IPS-18a (cell line): ENCODE measurements at regions not wholly inside any gene's neighbourhood (a gene's known extent, or its start where the extent isn't known, plus 50 kb on each side); places are given as distances from the start of the nearest gene placed in this dataset.

Source experiments
- H3K27ac ChIP-seq: one replicate; pipeline ENCODE4 v1.5.1; 2013; ENCODE audit warnings: low read length
- H3K27me3 ChIP-seq: one replicate; pipeline ENCODE4 v1.6.1; 2013; ENCODE audit warnings: mild to moderate bottlenecking, low read length; ENCODE audit not compliant: control insufficient read depth, insufficient read depth
- H3K36me3 ChIP-seq: one replicate; pipeline ENCODE4 v1.6.1; 2013; ENCODE audit warnings: low read depth, low read length; ENCODE audit not compliant: control insufficient read depth
- H3K4me1 ChIP-seq: one replicate; pipeline ENCODE4 v1.6.1; 2013; ENCODE audit warnings: low read depth, low read length; ENCODE audit not compliant: control insufficient read depth
- H3K4me3 ChIP-seq: one replicate; pipeline ENCODE4 v1.5.1; 2013; ENCODE audit warnings: low read length
- H3K9ac ChIP-seq: one replicate; pipeline ENCODE4 v1.6.1; 2013; ENCODE audit warnings: mild to moderate bottlenecking, low read length, moderate library complexity
- H3K9me3 ChIP-seq: one replicate; pipeline ENCODE4 v1.6.1; 2013; ENCODE audit warnings: low read depth, low read length; ENCODE audit not compliant: control insufficient read depth

- Histone ChIP-seq H3K4me3 (no peak overlapping the region), H3K36me3 (no peaks in the 10 kb centered on the region), H3K9me3 (no peaks in the 10 kb centered on the region), H3K4me1 (no peaks in the 10 kb centered on the region), H3K9ac (no peak overlapping the region), H3K27me3 (no peaks in the 10 kb centered on the region), H3K27ac (no peak overlapping the region)
These were observed 253.6 kb upstream of the CFAP20DC start for GRCh38 chr3:59303452-59303851.

GRCh38 chr3:59302442-59302841 lies 252.6 kb upstream of the CFAP20DC start:
- no peaks in the 10 kb centered on the region for H3K36me3 ChIP-seq
- no peaks in the 10 kb centered on the region for H3K4me1 ChIP-seq
- no peak overlapping the region for H3K4me3 ChIP-seq
- no peaks in the 10 kb centered on the region for H3K9me3 ChIP-seq
- H3K27ac ChIP-seq, result no peak overlapping the region
- no peaks in the 10 kb centered on the region for H3K27me3 ChIP-seq
- H3K9ac ChIP-seq, result no peak overlapping the region

- Histone ChIP-seq H3K4me3 (no peak overlapping the region), H3K36me3 (no peaks in the 10 kb centered on the region), H3K9me3 (no peaks in the 10 kb centered on the region), H3K27ac (no peak overlapping the region), H3K4me1 (no peaks in the 10 kb centered on the region), H3K9ac (no peak overlapping the region), H3K27me3 (no peaks in the 10 kb centered on the region)
These were observed 250.9 kb upstream of the CFAP20DC start for GRCh38 chr3:59300733-59301132.

- no peaks in the 10 kb centered on the region for H3K36me3 ChIP-seq
- no peaks in the 10 kb centered on the region for H3K9me3 ChIP-seq
These were observed 249.7 kb upstream of the CFAP20DC start for GRCh38 chr3:59299561-59299960.

GRCh38 chr3:59290358-59290757 lies 240.5 kb upstream of the CFAP20DC start:
- Histone ChIP-seq H3K36me3 (no peaks in the 10 kb centered on the region), H3K4me1 (no peaks in the 10 kb centered on the region), H3K27me3 (no peaks in the 10 kb centered on the region), H3K27ac (no peak overlapping the region), H3K4me3 (no peak overlapping the region), H3K9me3 (peaks cover 11% of the 10 kb centered on the region), H3K9ac (no peak overlapping the region)

More at GRCh38 chr3:59299561-59299960, 249.7 kb upstream of the CFAP20DC start:
- Histone ChIP-seq H3K4me3 (no peak overlapping the region), H3K9ac (no peak overlapping the region), H3K4me1 (no peaks in the 10 kb centered on the region), H3K27ac (no peak overlapping the region), H3K27me3 (no peaks in the 10 kb centered on the region)

GRCh38 chr3:59289831-59290230 lies 240.0 kb upstream of the CFAP20DC start:
- no peaks in the 10 kb centered on the region for H3K4me1 ChIP-seq
- no peak overlapping the region for H3K9ac ChIP-seq
- H3K4me3 ChIP-seq, result no peak overlapping the region
- no peaks in the 10 kb centered on the region for H3K27me3 ChIP-seq
- H3K27ac ChIP-seq, result no peak overlapping the region
- no peaks in the 10 kb centered on the region for H3K36me3 ChIP-seq
- peaks cover 11% of the 10 kb centered on the region for H3K9me3 ChIP-seq

- Histone ChIP-seq H3K27ac (no peak overlapping the region), H3K36me3 (no peaks in the 10 kb centered on the region), H3K9me3 (peaks cover 10% of the 10 kb centered on the region), H3K27me3 (no peaks in the 10 kb centered on the region), H3K4me1 (no peaks in the 10 kb centered on the region), H3K4me3 (no peak overlapping the region), H3K9ac (no peak overlapping the region)
These were observed 239.1 kb upstream of the CFAP20DC start for GRCh38 chr3:59288951-59289350.

- Histone ChIP-seq H3K27me3 (no peaks in the 10 kb centered on the region), H3K4me3 (no peak overlapping the region), H3K9me3 (no peaks in the 10 kb centered on the region), H3K27ac (no peak overlapping the region), H3K4me1 (no peaks in the 10 kb centered on the region), H3K36me3 (no peaks in the 10 kb centered on the region), H3K9ac (no peak overlapping the region)
These were observed 237.1 kb upstream of the CFAP20DC start for GRCh38 chr3:59286791-59287531.

- H3K4me3 ChIP-seq, result no peak overlapping the region
- H3K36me3 ChIP-seq, result no peaks in the 10 kb centered on the region
- no peak overlapping the region for H3K9ac ChIP-seq
- no peaks in the 10 kb centered on the region for H3K27me3 ChIP-seq
- no peaks in the 10 kb centered on the region for H3K4me1 ChIP-seq
- H3K27ac ChIP-seq, result no peak overlapping the region
- no peaks in the 10 kb centered on the region for H3K9me3 ChIP-seq
These were observed 235.7 kb upstream of the CFAP20DC start for GRCh38 chr3:59285560-59285959.

- no peaks in the 10 kb centered on the region for H3K4me1 ChIP-seq
- H3K36me3 ChIP-seq, result no peaks in the 10 kb centered on the region
- H3K9me3 ChIP-seq, result no peaks in the 10 kb centered on the region
- H3K9ac ChIP-seq, result no peak overlapping the region
- H3K27ac ChIP-seq, result no peak overlapping the region
- H3K27me3 ChIP-seq, result no peaks in the 10 kb centered on the region
- no peak overlapping the region for H3K4me3 ChIP-seq
These were observed 235.1 kb upstream of the CFAP20DC start for GRCh38 chr3:59284926-59285325.

GRCh38 chr3:59280113-59280512 lies 230.3 kb upstream of the CFAP20DC start:
- Histone ChIP-seq H3K4me1 (no peaks in the 10 kb centered on the region), H3K36me3 (no peaks in the 10 kb centered on the region), H3K9me3 (no peaks in the 10 kb centered on the region), H3K27me3 (no peaks in the 10 kb centered on the region), H3K4me3 (no peak overlapping the region), H3K27ac (no peak overlapping the region), H3K9ac (no peak overlapping the region)

GRCh38 chr3:59277816-59278215 lies 228.0 kb upstream of the CFAP20DC start:
- Histone ChIP-seq H3K27ac (no peak overlapping the region), H3K4me3 (no peak overlapping the region), H3K4me1 (no peaks in the 10 kb centered on the region), H3K36me3 (no peaks in the 10 kb centered on the region), H3K9me3 (no peaks in the 10 kb centered on the region), H3K9ac (no peak overlapping the region), H3K27me3 (no peaks in the 10 kb centered on the region)
